A172 (cell line): ENCODE measurements at regions not wholly inside any gene's neighbourhood (a gene's known extent, or its start where the extent isn't known, plus 50 kb on each side); places are given as distances from the start of the nearest gene placed in this dataset.
A peak's percentile ranks its signal among the peaks of the same experiment; 100 is the strongest.
"Not testable (repeated sequence)": the region's sequence is repeated elsewhere in the genome, so short reads cannot be mapped to it uniquely, and the experiment has no call there.

ENCODE experiments used
- DNase-seq: peaks from one replicate; pipeline ENCODE4 v3.0.0-alpha.2; 2015; ENCODE audit warnings: low spot score

DNA sequence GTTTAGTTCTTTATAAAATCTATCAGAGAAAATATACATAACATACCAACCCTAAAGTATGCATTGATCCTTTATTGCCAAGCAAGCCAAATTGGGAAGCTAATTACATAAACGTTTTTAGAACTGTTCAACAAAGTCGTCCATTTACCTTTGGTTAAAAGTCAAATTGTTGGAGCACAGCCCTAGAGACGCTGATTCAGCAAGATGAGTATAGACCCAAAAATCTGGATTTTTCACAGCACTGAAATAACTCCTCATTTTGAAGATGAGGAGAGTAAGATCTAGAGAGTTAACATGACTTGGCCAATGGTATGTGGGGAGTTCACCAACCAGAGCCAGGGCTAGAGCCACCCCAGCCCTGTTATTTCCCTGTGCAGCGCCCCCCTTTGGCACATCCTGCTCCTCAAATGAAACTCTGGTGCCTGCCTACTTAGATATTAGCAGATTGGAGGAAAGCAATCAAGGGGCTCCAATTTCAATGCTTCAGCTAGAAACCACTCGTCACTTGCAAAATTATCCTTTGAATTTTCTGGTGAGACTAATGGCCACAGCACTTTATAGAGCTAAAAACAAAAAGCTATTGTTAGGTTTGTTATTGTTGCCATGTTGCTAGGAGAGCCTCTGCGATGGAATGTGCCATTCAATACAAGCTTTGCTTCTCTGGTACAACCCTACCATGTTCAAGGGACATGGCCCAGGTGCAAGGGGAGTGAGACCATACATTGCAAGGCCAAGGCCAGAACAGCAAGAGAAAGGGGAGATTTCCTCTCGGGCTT is 132.6 kb upstream of the ZEB1 start:
- no peak for DNase-seq

DNA sequence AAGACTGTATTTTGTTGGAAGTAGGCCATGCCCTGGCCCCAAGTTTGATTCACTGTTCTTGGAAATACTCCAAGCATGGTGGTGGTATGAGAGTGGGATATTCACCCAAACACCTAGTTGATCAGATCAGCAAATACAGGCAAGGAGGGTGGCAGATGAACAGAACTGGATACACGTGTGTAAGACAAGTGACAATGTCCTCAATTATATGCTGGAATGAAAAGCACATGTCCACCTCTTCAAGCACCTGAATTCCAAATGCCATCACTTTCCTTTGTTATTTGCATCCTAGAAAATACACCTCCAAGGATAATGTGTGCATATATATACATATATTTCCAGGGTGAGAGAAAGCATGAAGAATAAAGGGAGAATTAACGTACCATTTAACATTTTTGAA is 131.8 kb upstream of the ZEB1 start:
- DNase-seq, result no peak

GRCh38 chr10:31187607-31188210 is 131.3 kb upstream of the ZEB1 start:
- no peak for DNase-seq

GRCh38 chr10:31188792-31189406 is 130.1 kb upstream of the ZEB1 start:
- no peak for DNase-seq

DNA sequence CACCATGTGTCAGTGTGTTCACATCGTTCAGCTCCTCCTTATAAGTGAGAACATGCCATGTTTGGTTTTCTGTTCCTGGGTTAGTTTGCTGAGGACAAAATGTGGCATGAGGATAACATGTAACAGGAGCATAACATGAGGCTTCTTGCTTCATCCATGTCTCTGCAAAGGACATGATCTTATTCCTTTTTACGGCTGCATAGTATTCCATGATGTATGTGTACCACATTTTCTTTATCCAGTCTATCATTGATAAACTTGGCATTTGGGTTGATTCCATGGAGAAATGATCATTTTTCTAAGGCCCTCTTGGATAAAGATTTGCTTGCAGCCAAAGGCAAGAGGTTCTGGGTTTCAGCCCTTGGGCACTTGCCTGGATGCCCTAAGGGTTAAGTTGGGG is 128.5 kb upstream of the ZEB1 start:
- no peak for DNase-seq

DNA sequence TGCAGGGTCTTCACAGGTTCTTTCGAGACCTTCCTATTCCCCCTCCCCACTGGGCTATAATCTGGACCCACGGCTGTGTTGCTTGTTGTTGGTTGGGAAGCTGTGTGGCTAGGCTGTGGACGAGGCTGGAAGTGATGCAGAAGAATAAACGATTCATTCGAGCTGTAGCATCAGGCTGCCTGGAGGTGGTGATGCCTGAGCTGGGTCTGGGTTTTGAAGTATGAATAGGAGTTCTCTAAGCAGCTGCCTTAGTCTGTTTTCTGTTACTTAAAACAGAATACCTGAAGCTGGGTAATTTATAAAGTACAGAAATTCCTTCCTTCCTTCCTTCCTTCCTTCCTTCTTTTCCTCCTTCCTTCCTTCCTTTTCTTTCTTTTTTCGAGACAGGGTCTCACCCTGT is 126.5 kb upstream of the ZEB1 start:
- DNase-seq, result no peak

DNA sequence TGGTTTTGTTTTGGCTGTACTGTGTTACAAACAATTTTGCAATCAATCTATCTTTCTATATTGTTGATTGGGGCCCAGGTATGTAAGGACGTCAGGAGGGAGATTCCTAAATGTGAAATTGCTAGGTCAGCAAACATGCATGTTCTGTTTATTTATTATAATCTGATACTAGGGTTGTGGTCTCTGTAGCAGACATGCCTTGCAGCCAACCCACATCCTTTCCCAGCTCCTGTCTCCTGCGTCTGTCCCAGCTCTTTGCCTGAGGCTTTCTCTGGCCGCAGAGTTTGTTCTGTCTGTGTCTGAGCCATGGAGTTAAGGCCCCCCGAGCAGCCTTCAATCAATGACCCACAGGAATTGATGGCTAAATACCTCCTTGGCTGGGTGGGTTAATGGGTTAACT is 124.0 kb upstream of the ZEB1 start:
- no peak for DNase-seq

GRCh38 chr10:31197886-31198285 is 121.1 kb upstream of the ZEB1 start:
- DNase-seq, result no peak

DNA sequence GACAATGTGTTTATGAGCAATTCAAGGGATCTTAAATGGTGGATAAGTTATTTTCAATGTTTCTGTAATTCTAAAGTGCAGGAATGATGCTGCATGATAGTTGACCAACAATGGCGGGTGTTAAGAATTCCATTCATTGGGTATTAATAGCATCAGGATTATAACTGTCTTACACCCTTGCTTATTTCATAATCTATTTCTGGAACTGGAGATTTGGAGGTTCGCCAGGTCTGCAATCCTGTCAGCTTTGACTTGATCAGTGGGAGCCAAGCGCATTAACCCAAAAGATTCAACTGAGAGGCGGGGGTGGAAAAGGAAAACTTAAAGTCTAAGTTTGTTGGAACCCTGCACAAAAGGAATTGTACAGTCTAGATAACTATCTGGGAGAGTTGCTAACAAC is 114.9 kb upstream of the ZEB1 start:
- DNase-seq, result no peak

GRCh38 chr10:31207636-31208035 is 111.4 kb upstream of the ZEB1 start:
- DNase-seq, result no peak

DNA sequence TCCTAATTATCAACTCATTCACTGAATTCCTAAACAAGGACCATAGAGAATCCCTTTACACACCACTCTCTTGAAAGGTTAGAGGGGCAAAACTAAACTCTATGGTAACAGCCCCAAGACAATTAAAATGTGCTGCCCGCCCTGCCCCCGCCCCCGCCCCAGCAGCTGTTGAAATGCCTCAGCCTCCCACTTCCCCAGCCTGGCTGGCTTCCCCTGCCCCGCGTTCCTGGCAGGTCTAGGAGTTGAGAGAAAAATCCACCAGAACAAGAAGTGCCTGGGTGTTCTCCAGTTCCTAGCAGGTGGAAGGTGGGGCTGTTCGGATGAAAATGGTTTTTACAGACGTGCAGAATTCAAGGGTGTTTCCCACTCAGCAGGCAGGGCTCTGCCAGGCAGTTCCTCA is 109.5 kb upstream of the ZEB1 start:
- no peak for DNase-seq

- no peak for DNase-seq
Observed at GRCh38 chr10:31210190-31210589, 108.8 kb upstream of the ZEB1 start.

- no peak for DNase-seq
Observed at GRCh38 chr10:31213959-31214358, 105.1 kb upstream of the ZEB1 start.

DNA sequence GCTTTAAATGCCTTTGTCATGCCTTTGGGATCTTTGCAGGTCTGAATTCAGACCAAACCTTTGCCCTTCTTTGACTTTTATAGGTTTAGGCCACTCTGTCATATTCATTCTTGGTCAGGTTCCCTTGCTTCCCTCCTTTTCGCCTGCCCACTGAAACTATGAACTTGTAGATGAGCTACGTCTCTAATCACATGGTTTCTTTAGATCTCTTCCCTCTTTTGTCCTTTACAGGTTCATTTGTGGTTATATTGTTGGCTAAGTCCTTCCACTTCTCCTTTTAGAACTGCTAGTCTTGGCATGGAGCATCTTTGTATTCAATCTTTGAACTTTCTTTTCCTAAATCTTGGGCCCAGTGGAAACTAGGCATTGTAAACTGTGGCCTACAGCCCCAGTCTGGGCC is 104.0 kb upstream of the ZEB1 start:
- DNase-seq, result no peak

- DNase-seq, result no peak
Observed at GRCh38 chr10:31219306-31219705, 99.7 kb upstream of the ZEB1 start.

DNA sequence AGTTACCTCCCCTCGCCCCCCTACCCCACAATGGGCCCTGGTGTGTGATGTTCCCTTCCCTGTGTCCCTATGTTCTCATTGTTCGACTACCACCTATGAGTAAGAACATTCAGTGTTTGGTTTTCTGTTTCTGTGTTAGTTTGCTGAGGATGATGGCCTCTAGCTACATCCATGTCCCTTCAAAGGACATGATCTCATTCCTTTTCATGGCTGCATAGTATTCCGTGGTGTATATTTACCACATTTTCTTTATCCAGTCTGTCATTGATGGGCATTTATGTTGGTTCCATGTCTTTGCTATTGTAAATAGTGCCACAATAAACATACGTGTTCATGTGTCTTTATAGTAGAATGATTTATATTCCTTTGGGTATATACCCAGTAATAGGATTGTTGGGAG is 90.2 kb upstream of the ZEB1 start:
- DNase-seq, result not testable (repeated sequence)

DNA sequence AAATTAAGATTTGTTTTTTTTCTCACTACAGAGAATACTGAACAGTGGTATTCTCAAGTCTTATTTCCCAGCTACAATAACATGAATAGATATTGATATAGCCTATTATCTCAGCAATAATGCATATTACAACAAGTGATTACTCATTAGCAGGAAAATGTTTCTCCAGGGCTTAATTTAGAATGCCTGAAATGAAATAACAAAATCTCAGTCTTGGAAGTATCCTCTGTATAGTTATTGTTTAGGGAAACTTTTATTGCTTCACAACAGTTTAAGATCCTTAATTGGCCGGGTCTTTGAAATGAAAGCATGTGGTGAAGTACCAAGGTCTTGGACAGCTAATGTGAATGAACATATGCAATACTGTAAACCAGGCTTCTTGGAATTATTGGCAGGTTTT is 79.1 kb upstream of the ZEB1 start:
- DNase-seq, result no peak

GRCh38 chr10:31242902-31243301 is 76.1 kb upstream of the ZEB1 start:
- DNase-seq, result peak; percentile 94

DNA sequence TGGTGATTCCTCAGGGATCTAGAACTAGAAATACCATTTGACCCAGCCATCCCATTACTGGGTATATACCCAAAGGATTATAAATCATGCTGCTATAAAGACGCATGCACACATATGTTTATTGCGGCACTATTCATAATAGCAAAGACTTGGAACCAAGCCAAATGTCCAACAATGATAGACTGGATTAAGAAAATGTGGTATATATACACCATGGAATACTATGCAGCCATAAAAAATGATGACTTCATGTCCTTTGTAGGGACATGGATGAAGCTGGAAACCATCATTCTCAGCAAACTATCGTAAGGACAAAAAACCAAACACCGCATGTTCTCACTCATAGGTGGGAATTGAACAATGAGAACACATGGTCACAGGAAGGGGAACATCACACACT is 67.9 kb upstream of the ZEB1 start:
- DNase-seq, result not testable (repeated sequence)

DNA sequence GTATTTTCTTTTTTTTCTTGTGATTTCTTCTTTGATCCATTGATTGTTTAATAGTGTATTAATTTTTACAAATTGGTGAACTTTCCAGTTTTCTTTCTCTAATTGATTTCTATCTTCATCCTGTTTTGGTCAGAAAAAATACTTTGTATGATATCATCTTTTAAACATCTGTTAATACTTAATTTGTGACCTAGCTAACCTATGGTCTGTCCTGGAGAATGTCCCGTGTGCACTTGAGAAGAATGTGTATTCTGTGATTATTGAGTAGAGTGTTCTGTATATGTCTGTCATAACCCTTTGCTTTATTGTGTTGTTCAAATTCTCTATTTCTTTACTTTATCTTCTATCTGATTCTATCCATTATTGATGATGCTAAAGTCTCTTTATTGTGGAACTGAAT is 65.8 kb upstream of the ZEB1 start:
- DNase-seq, result no peak

- peak; percentile 56 for DNase-seq
Observed at GRCh38 chr10:31261511-31262311, 57.3 kb upstream of the ZEB1 start.

DNA sequence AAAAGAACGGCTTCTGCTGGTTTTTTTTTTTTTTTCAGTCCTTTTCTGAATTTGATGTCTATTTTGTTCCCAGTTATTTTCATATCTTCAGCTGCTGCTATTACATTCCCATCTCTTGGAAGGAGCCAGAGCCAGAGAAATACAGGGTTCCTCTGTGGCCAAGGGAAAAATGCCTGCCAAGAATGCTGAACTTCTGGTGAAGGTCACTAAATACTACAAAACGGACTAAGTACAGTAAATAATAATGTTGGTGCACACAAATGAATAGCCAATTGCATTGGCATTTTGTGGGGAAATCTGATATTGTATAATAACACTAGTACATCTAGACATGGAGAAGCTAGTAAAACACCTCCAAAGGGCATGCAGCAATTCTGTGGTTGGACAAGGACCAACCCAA is 56.3 kb upstream of the ZEB1 start:
- no peak for DNase-seq

GRCh38 chr10:31263903-31264302 is 55.1 kb upstream of the ZEB1 start:
- DNase-seq, result peak; percentile 24
